Fibroblast of mammary gland (primary cell): ENCODE measurements at regions not wholly inside any gene's neighbourhood (a gene's known extent, or its start where the extent isn't known, plus 50 kb on each side); places are given as distances from the start of the nearest gene placed in this dataset.

Experiments used
- DNase-seq: peaks from one replicate; pipeline ENCODE4 v3.0.0-alpha.2; 2010; ENCODE audit warnings: low read depth
- H3K4me3 ChIP-seq: 2 replicates; pipeline ENCODE4 v1.5.1; 2011; ENCODE audit warnings: low read depth, mild to moderate bottlenecking, low read length, moderate library complexity; ENCODE audit not compliant: control insufficient read depth
- CTCF ChIP-seq: conservative IDR thresholded peaks from 2 replicates; pipeline ENCODE4 v1.5.1; 2011; ENCODE audit warnings: low read depth, low read length, inconsistent platforms; ENCODE audit not compliant: control insufficient read depth, insufficient read depth

- DNase-seq: no peak
- H3K4me3 ChIP-seq: no peak overlapping the region
- no peak for TF ChIP-seq CTCF
Observed at GRCh38 chr21:25402134-25402961, 204.9 kb downstream of the MRPL39 start.

- TF ChIP-seq CTCF: no peak
- DNase-seq: peak; percentile 2
Observed at GRCh38 chr21:25400427-25400826, 206.9 kb downstream of the MRPL39 start.

GRCh38 chr21:25398630-25399029 lies 208.7 kb downstream of the MRPL39 start:
- H3K4me3 ChIP-seq: no peak overlapping the region
- TF ChIP-seq CTCF: no peak
- DNase-seq: no peak

More at GRCh38 chr21:25400427-25400826, 206.9 kb downstream of the MRPL39 start:
- no peak overlapping the region for H3K4me3 ChIP-seq

- H3K4me3 ChIP-seq: no peak overlapping the region
- TF ChIP-seq CTCF: no peak
- no peak for DNase-seq
Observed at GRCh38 chr21:25396135-25396711, 211.1 kb downstream of the MRPL39 start.

- H3K4me3 ChIP-seq: no peak overlapping the region
- DNase-seq: no peak
- TF ChIP-seq CTCF: no peak
Observed at GRCh38 chr21:25391777-25392176, 215.5 kb downstream of the MRPL39 start.

GRCh38 chr21:25390701-25391100 lies 216.6 kb downstream of the MRPL39 start:
- DNase-seq: no peak
- no peak for TF ChIP-seq CTCF
- H3K4me3 ChIP-seq: no peak overlapping the region

- TF ChIP-seq CTCF: no peak
- H3K4me3 ChIP-seq: no peak overlapping the region
- DNase-seq: no peak
Observed at GRCh38 chr21:25387665-25388064, 219.6 kb downstream of the MRPL39 start.
